GM12872 (cell line): ENCODE measurements at regions not wholly inside any gene's neighbourhood (a gene's known extent, or its start where the extent isn't known, plus 50 kb on each side); places are given as distances from the start of the nearest gene placed in this dataset.

Experiments
- CTCF ChIP-seq: IDR thresholded peaks from 3 replicates; pipeline ENCODE4 v1.5.1; 2011; ENCODE audit warnings: low read depth, mild to moderate bottlenecking, low read length, moderate library complexity; ENCODE audit not compliant: insufficient read depth

GRCh38 chr2:147471126-147471525 lies 373.7 kb upstream of the ACVR2A start:
- no peak for TF ChIP-seq CTCF

- no peak for TF ChIP-seq CTCF
Observed at GRCh38 chr2:147469471-147469870, 375.4 kb upstream of the ACVR2A start.

- no peak for TF ChIP-seq CTCF
Observed at GRCh38 chr2:147468963-147469362, 375.9 kb upstream of the ACVR2A start.

- no peak for TF ChIP-seq CTCF
Observed at GRCh38 chr2:147468349-147468748, 376.5 kb upstream of the ACVR2A start.

GRCh38 chr2:147467441-147467840 lies 377.4 kb upstream of the ACVR2A start:
- TF ChIP-seq CTCF, result no peak

- TF ChIP-seq CTCF, result no peak
Observed at GRCh38 chr2:147464737-147465357, 380.0 kb upstream of the ACVR2A start.

GRCh38 chr2:147463881-147464520 lies 380.8 kb upstream of the ACVR2A start:
- no peak for TF ChIP-seq CTCF
